ELF-1 (cell line): ENCODE measurements at regions not wholly inside any gene's neighbourhood (a gene's known extent, or its start where the extent isn't known, plus 50 kb on each side); places are given as distances from the start of the nearest gene placed in this dataset.
"Not testable (repeated sequence)": the region's sequence is repeated elsewhere in the genome, so short reads cannot be mapped to it uniquely, and the experiment has no call there.

Experiments used
- DNase-seq: peaks from one replicate; pipeline ENCODE4 v3.0.0-alpha.2; 2016; ENCODE audit warnings: low read depth, low spot score

GRCh38 chr3:55159016-55159415, 231.2 kb upstream of the LRTM1 start:
- no peak for DNase-seq

- no peak for DNase-seq
Measured at GRCh38 chr3:55158345-55158744, 230.5 kb upstream of the LRTM1 start.

- no peak for DNase-seq
Measured at GRCh38 chr3:55157731-55158130, 229.9 kb upstream of the LRTM1 start.

- DNase-seq: no peak
Measured at GRCh38 chr3:55156851-55157650, 229.2 kb upstream of the LRTM1 start.

GRCh38 chr3:55147856-55148720, 220.2 kb upstream of the LRTM1 start:
- no peak for DNase-seq

GRCh38 chr3:55147406-55147805, 219.5 kb upstream of the LRTM1 start:
- no peak for DNase-seq

GRCh38 chr3:55146216-55146615, 218.4 kb upstream of the LRTM1 start:
- DNase-seq: no peak

- no peak for DNase-seq
Measured at GRCh38 chr3:55144015-55144673, 216.3 kb upstream of the LRTM1 start.

GRCh38 chr3:55143336-55143735, 215.5 kb upstream of the LRTM1 start:
- peak; percentile 23 for DNase-seq

GRCh38 chr3:55136291-55136690, 208.4 kb upstream of the LRTM1 start:
- not testable (repeated sequence) for DNase-seq

- DNase-seq: no peak
Measured at GRCh38 chr3:55128225-55128823, 200.5 kb upstream of the LRTM1 start.

GRCh38 chr3:55127565-55127964, 199.7 kb upstream of the LRTM1 start:
- no peak for DNase-seq

GRCh38 chr3:55124371-55124770, 196.5 kb upstream of the LRTM1 start:
- DNase-seq: no peak
